ENCODE measurements at regions not wholly inside any gene's neighbourhood (a gene's known extent, or its start where the extent isn't known, plus 50 kb on each side); places are given as distances from the start of the nearest gene placed in this dataset.

GRCh38 chr14:86625637-86626036 lies 1095.7 kb downstream of the FLRT2 start:
- DNase-seq (ENCODE audit: low spot score), result no peak

GRCh38 chr14:86619726-86620125 lies 1089.8 kb downstream of the FLRT2 start:
- no peak for DNase-seq (ENCODE audit: low spot score)

- DNase-seq (ENCODE audit: low spot score), result no peak
Observed at GRCh38 chr14:86613786-86614185, 1083.8 kb downstream of the FLRT2 start.

GRCh38 chr14:86613126-86613525 lies 1083.2 kb downstream of the FLRT2 start:
- no peak for DNase-seq (ENCODE audit: low spot score)

DNA sequence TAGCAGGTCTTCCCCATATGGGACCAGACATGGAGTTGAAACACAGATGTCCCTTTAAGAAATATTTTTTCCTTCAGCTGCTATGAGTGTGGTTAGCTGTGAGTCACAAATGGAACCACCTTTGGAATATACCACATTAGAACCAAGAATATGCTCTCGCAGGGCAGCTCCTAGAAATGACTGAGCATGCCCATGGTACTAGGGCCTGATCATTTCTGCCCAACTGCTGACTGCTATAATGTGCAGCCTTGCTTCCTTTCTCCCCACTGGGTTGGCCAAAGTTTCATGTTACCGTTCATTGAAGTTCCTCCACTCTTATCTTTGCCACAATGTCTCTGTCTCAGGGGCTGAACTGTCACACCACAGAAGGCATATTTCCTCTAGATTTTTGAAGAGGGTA lies 1074.6 kb downstream of the FLRT2 start:
- peak; percentile 41 for DNase-seq (ENCODE audit: low spot score)

- no peak for DNase-seq (ENCODE audit: low spot score)
Observed at GRCh38 chr14:86602263-86602662, 1072.3 kb downstream of the FLRT2 start.

DNA sequence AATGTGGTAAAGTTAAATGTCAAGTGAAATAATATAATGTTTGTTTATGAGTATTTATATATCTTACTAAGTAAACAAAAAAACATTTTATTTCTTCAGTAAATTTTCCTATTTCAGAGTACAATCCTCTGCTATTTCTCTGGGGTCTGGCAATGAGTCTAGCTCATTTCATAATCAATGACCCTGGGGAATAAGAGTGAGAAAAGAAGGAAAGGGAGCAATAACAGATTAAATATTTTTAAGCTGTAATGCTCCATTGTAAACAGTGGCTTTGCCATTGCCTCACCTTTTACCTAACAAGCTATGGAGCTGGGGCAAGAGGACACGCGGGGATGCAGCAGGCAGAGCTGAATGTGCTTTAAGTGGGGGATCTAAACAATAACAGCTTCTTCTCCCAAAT lies 1071.9 kb downstream of the FLRT2 start:
- DNase-seq (ENCODE audit: low spot score), result no peak

DNA sequence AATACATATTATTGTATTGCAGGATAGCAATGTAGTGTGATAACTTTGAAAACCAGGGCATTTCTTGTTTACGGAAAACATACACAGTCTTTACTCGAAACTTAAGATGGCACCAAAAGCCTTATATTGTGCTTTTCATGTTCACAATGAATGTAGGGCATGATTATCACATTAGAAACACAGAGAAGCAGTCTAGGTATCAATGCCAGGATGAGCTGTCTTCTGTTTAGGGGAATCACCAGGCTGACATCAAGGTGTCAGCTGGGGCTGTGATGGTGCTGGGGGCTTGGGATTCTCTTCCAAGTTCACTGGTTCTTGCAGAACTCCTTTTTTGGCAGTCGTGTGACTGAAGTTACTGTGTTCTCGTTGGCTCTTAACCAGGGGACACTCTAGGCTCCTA lies 1067.3 kb downstream of the FLRT2 start:
- no peak for DNase-seq (ENCODE audit: low spot score)

DNA sequence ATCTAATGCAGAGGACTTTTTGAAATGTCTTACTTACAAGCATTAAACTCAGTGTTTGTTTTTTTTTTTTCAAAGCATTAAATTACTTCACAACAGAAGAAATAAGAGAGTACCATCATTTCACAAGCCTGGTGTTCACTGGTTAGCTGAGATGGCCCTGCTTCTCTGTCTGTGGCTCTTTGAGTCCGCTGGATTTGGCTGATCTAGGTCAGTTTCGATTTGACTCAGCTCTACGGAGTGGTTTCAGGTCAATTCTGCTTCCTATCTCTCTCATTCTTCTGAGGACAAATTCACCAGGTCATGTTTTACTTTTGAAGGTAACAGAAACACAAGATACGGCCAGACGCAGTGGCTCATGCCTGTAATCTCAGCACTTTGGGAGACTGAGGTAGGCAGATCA lies 1066.1 kb downstream of the FLRT2 start:
- no peak for DNase-seq (ENCODE audit: low spot score)

- peak; percentile 9 for DNase-seq (ENCODE audit: low spot score)
Observed at GRCh38 chr14:86575141-86575540, 1045.2 kb downstream of the FLRT2 start.

- DNase-seq (ENCODE audit: low spot score), result peak; percentile 7
Observed at GRCh38 chr14:86574778-86575129, 1044.8 kb downstream of the FLRT2 start.

- peak; percentile 47 for DNase-seq (ENCODE audit: low spot score)
Observed at GRCh38 chr14:86574051-86574777, 1044.3 kb downstream of the FLRT2 start.

DNA sequence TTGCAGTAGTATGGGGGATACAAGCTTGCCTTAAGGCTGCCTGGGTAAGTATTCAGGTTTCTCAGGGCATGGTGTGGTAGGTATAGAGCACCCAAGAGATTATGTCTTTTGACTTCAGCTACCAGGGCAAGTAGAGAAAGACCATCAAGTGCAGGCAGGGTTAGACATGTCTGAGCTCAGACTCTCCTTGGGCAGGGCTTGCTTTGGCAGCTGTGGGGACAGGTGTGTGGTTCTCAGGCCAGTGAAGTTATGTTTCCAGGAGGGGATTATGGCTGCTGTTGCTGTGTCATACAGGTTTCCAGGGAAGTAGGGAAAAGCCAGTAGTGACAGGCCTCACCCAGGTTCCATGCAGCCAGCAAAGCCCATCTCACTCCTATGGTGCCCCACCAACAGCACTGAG lies 1040.4 kb downstream of the FLRT2 start:
- no peak for DNase-seq (ENCODE audit: low spot score)

GRCh38 chr14:86543521-86543920 lies 1013.6 kb downstream of the FLRT2 start:
- DNase-seq (ENCODE audit: low spot score), result no peak

GRCh38 chr14:86541972-86542371 lies 1012.0 kb downstream of the FLRT2 start:
- DNase-seq (ENCODE audit: low spot score), result no peak

GRCh38 chr14:86540636-86541247 lies 1010.8 kb downstream of the FLRT2 start:
- peak; percentile 9 for DNase-seq (ENCODE audit: low spot score)

- no peak for DNase-seq (ENCODE audit: low spot score)
Observed at GRCh38 chr14:86539361-86540070, 1009.6 kb downstream of the FLRT2 start.

DNA sequence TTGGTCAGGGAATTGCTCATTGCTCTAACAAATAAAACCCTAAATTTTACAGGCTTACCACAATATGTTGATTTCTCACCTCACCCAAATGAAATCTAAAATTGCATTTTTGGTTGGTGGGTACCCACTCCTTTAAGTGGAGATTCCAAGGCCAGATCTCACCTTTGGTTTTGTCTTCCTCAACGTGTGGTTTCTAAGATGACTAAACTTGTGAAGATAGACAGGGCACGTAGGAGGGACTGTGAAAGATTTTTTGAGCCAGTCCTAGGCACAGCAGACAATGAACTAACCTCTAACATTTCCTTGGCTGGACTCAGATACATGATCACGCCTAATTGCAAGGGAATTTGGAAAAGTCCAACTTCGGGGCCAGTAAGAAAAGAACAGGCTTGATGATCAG lies 1003.9 kb downstream of the FLRT2 start:
- no peak for DNase-seq (ENCODE audit: low spot score)

- no peak for DNase-seq (ENCODE audit: low spot score)
Observed at GRCh38 chr14:86532219-86532618, 1002.3 kb downstream of the FLRT2 start.

- DNase-seq (ENCODE audit: low spot score), result no peak
Observed at GRCh38 chr14:86530457-86530856, 1000.5 kb downstream of the FLRT2 start.

- DNase-seq (ENCODE audit: low spot score), result no peak
Observed at GRCh38 chr14:86527312-86527711, 997.4 kb downstream of the FLRT2 start.

GRCh38 chr14:86525673-86526072 lies 995.7 kb downstream of the FLRT2 start:
- DNase-seq (ENCODE audit: low spot score), result no peak

GRCh38 chr14:86521843-86522242 lies 991.9 kb downstream of the FLRT2 start:
- no peak for DNase-seq (ENCODE audit: low spot score)

Data from AG20443 (cell line).